CD4-positive, alpha-beta T cell treated with Interleukin-4 for 4 hours (primary cell): ENCODE measurements at regions not wholly inside any gene's neighbourhood (a gene's known extent, or its start where the extent isn't known, plus 50 kb on each side); places are given as distances from the start of the nearest gene placed in this dataset.

ENCODE experiments used
- DNase-seq: peaks from one replicate; pipeline ENCODE4 v3.0.0-alpha.2; 2020

DNA sequence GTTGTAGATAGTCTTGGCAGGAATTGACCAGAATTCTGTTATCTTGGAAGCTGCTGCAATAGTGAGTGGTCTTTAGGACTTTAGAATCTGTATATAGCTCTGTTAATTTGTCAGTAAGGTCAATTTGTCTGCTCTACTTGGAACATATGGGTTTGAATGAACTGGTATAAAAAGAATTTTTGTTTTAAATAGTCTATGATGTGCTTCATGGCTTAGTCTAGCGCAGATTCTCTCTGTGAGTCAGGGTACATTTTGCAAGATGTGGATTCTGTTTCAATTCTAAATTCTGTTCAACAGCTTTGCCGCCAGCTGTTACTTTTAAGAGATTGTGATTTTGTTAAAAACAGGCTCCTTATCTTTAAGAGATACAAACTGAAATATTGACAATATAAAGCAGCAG lies 135.9 kb upstream of the AGBL1 start:
- DNase-seq, result no peak

DNA sequence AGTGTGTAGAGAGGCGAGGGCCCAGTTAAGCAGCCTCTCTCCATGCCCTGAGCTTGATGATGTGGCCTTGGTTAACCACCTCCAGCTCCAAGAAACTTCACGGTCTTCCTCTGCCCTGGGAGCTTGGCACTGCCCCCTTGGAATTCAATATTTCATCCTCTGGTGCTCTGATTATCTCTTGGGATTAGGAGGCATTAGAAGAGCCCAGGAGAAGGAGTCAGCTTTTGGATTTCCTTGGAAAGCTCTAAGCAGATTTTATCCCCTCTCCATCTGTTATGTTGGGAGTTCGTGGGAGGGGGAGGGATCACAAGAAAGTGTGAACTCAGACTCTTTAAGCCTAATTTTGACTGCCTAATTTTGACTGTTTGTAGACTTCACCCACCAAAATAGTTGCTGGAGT lies 132.7 kb upstream of the AGBL1 start:
- no peak for DNase-seq

DNA sequence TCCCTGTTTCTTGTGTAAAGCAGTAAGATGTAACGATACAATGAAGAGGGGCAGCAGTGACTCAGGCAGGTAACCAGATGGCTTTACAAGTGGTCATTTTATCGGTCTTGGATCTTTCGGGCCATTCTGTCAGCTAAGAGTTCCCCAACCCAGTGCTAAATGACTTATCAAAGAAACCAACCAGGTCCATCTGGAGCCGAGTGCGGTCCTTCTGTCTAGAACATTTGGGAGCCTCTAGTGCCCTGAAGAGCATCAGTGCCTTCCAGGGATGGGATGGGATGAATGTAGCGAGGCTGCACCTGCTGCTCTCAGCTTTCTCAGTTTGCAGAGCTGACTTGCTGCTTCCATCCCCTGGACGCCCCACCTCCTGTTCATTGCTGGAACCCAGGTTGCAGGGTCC lies 131.7 kb upstream of the AGBL1 start:
- no peak for DNase-seq

- DNase-seq, result no peak
Measured at GRCh38 chr15:85950101-85950500, 129.6 kb upstream of the AGBL1 start.

GRCh38 chr15:85954586-85954985 lies 125.1 kb upstream of the AGBL1 start:
- DNase-seq, result no peak

DNA sequence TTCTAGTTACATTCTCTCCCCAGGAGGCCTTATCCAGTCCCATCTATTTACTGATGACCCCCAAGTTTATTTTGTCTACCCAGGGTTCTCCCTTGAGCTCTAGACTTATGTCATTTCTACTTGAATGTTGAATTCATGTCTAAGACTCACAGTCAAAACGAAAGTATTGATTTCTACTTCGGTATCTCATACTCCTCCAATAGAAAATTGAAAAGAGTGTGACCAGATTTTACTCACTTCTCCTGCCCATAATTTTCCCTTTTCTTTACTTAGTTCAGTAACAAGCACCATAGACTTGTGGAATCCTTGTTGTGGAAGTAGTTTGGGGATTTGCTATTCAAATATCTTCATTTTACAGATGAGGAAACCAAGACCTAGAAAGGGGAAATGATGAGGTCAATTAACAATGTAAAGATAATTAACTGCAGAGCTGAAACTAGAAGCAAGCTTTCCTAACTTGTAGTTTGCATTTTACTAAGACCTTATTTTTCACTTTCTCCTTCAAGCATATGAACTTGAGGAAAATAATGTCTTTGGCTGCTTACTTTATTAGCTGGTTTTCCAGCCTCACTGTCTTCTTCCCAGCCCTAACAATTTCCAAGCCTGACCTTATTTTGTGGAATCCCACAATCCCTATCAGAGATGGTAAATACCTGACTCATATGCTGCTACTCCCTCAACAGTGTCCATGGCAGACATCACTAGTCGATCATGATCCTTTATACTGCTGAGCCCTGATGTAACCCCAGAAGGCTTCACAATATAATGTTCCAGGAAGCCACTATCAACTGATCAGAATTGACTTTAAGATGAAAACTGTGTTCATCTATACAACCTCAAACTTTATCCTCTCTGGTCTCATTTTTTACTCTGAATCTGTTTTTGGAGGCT lies 123.9 kb upstream of the AGBL1 start:
- no peak for DNase-seq

GRCh38 chr15:85956532-85957275 lies 123.0 kb upstream of the AGBL1 start:
- DNase-seq, result no peak

DNA sequence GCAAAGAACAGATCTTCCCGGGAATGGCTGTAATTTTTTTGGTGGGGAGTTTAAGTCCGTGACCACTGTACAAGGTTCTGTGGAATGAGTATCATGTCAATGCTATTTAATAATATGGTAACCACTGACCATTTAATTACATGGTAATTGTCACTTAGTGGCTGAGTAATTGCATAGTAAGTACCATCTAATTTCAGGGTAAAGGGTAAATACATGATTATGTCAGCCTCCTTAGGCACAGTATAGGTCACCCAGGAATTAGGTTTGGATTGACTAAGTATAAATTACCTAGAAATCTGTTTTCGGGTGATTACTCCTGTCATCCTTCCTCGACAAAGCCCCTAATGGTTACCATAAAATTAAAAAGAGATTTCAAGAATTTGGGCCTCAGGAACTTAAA lies 120.1 kb upstream of the AGBL1 start:
- no peak for DNase-seq

DNA sequence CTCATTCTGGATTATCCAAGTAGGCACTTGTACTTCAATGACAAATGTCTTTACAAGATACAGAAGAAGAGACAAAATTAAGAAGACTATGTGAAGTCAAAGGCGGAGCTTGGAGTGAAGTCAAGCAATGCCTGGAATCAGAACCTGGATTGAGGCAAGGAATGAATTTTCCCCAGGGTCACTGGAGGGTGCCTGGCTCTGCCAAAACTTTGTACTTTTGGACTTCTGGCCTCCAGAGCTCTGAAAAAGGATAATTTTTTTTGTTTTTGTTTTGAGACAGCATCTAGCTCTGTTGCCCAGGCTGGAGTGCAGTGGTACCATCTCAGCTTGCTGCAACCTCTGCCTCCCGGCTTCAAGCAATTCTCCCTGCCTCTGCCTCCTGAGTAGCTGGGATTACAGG lies 119.3 kb upstream of the AGBL1 start:
- no peak for DNase-seq

DNA sequence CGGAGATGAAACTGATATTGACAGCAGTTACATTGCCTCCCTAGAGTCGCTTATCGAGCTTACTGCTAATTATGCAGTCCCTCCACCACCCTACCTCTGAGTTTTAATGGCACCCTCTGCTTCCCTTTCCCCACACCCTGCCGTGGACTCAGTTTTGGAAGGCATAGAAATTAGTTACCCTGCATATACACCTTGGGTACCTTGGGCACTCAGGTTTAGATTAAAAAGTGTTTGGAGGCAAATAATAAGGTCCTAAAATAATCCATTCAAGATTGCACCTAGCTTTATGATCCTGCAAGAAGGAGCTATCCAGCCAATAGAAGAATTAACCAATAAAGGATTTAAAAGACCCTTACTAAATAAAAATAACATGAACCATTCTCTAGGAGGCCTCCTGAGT lies 117.8 kb upstream of the AGBL1 start:
- DNase-seq, result no peak

- no peak for DNase-seq
Measured at GRCh38 chr15:85963262-85963760, 116.4 kb upstream of the AGBL1 start.

- DNase-seq, result no peak
Measured at GRCh38 chr15:85964471-85964870, 115.2 kb upstream of the AGBL1 start.

DNA sequence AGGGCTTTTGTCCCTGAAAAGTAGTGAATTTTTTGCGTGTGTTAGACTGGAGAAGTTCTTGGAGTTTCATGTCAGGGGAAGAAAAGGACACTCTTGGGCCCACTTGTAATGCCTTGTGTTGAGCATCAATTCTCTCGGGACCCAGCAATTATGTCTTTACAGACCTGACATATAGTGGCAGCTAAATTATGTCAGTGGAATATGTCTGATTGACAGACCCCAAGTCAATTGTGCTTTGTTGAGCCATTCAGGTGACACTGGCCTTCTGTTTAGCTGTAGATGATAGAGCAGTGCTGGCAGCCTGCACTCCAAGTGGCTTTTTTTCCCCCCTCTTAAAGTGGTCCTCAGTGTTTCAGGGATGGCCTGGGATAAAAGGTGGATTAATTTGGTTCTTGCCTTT lies 112.1 kb upstream of the AGBL1 start:
- DNase-seq, result no peak

GRCh38 chr15:85972805-85973540 lies 106.7 kb upstream of the AGBL1 start:
- no peak for DNase-seq

DNA sequence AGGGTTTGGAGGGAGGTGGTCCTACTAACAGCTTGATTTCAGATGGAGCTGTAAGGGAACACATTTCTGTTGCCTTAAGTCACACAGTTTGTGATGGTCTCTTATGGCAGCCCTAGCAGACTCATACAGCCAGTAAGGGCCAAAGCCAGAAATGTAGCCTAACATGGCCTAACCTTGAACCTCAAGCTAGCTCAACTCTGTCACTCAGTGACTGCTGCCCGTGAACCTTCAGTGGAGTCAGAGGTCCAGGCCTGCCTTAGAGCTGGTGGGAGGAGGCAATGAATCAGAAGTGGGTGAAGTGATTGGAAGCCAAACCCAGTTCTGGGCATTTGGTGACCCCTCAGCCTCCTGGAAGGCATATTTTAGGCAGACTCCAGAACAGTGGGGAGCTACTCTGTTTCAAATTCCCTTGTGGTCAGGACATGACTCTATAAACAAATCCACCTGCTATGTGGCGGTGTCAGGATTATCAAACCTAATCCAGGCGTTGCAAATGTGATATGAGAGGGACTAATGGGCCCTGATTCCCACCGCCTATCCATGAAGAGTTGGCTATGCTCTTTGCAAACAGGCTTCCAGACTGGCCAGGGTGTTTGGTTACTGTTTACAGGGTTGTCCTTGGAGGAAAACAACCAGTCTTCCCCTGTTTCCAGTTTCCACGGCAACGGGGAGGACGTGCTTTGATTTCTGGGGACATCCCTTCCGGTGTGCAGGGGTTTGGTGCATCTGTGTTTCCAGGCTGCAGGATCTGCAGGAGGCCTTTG lies 105.9 kb upstream of the AGBL1 start:
- no peak for DNase-seq

DNA sequence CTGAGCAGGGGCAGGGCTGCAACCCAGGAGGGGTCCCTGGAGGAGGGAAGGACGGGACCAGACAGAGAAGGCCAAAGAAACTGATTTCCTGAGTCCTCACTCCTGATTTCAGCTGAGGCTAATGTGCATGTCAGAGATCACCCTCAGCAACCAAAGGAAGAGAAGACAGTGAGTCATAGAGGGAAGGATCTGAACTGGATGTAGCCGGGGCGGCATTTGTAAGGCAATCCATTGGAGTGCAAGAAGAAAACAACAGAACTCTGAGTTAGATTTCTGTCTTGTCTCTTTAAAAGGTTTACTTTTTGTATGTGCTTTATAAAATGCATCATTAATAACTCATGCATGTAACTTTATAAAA lies 105.3 kb upstream of the AGBL1 start:
- DNase-seq, result no peak

DNA sequence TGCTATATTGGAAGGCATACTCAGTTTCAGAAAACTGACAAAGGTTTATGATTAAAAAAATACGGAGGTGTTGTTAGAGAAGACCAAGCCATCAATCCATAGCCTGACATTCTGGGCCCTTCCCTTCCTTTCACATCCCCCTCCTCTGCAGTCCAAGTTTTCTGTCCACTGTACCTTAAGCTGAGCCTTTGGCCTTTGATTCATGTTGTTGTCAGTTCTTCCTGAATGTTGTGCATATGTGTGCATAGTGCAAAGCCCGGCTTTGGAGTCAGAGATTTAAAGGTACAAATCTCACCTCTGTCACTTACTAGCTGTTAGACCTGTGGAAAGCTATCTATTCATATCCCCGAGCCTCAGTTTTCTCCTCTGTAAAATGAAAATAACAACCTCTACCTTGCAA lies 104.9 kb upstream of the AGBL1 start:
- no peak for DNase-seq

GRCh38 chr15:85976102-85976501 lies 103.6 kb upstream of the AGBL1 start:
- no peak for DNase-seq

DNA sequence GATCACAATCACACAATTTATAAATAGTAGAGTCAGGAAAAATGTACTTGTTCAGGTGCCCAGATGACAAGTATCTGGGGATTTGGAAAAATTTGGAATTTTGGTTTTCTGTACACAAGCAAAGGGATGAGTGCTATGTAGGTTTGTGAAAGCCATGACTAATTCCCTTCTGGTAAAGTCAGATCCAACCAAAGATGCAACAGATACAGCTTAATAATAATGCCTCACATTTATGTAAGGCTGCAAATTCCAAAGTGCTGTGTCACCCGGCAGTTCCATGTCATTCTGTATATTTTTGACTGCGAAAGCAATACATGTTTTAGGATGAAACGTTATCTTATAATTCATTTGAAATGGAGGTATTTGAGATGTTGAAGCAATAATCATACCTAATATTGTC lies 102.7 kb upstream of the AGBL1 start:
- no peak for DNase-seq

DNA sequence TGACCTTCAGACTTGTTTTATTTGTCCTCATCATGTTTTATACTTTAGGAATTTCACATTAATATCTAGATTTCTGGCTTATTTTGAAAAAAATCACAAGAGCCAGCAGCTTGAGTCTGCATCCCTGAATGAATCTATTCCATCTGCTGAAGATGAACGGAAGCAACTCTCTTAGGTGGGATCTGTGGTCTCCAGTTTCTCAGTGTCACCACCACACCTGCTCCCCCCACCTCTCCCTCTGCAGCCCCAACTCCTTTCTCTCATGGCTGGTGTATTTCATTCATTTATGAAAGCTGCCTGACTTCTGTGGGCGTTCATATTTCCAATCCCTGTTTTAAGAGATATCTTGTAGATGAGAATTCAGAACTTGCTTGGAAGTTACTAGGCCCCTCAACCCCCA lies 102.1 kb upstream of the AGBL1 start:
- no peak for DNase-seq

GRCh38 chr15:85979929-85980328 lies 99.7 kb upstream of the AGBL1 start:
- no peak for DNase-seq

DNA sequence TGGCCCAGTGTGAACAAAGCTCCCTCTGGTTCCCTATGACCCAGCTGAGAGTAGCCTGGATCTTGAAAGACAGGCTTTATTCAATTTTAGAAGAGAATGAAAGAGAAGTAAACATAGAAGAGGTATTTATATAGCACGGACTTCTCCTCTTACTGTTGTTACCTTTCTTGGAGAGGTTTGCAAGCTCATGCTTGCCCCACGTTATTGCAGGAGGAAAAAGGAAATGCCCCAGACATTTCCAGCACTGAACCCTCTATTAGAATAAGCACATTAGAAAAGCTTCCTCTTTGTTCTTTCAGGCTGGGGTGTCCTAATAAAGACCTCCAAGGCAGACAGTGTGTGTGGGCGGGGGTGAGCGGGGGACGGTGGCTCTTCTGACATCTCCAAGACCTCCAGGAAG lies 98.7 kb upstream of the AGBL1 start:
- DNase-seq, result no peak

DNA sequence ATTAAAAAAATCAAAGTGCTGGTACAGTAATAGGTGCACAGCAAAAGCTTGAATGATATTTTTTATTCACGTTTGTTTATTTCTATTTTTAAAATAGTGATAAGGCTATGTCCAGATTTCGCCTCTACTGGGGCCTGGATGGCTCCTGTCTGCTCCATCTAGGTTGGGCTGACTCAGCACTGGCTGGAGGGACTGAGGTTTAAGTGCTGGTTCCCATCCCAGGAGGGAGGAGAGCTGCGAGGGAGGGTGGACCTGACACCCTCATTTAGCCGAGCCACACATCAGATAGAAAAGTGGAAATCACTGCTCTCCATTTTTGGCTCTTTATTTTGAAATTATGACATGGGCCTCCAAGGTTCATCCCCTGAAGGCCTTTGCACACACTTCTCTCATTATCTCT lies 95.4 kb upstream of the AGBL1 start:
- no peak for DNase-seq
